GM12878 (cell line): ENCODE measurements at regions not wholly inside any gene's neighbourhood (a gene's known extent, or its start where the extent isn't known, plus 50 kb on each side); places are given as distances from the start of the nearest gene placed in this dataset.

Experiments
- ATAC-seq: fragments of 200-7000 bp; cut with Tn5 transposase; 3 replicates; pipeline ENCODE4 v1.9.1; 2020; ENCODE audit warnings: mild to moderate bottlenecking, moderate library complexity
- BruUV-seq: library from RNA; stranded (reverse); fragments of 400-500 nt; replicated peaks from 2 replicates; lab custom pipeline; 2021; lab: Mats Ljungman, UMichigan
- CTCF ChIA-PET: fragments of 300-600 bp; sonication (Branson Sonifier 250); formaldehyde crosslinking; extraction: SDS; loops from one replicate; lab custom pipeline; 2021; ENCODE audit warnings: inconsistent platforms; lab: Yijun Ruan, JAX
- POLR2A ChIA-PET: fragments of 350-600 bp; formaldehyde crosslinking; extraction: SDS; loops from one replicate; lab custom pipeline; 2021; ENCODE audit warnings: inconsistent platforms; lab: Charles Lee
- RAD21 ChIA-PET: fragments of 300-600 bp; sonication (Branson Sonifier 250); formaldehyde crosslinking; loops from one replicate; lab custom pipeline; 2023; ENCODE audit warnings: antibody characterized with exemption; ENCODE audit not compliant: unreplicated experiment; lab: Charles Lee
- SMC1A ChIA-PET: fragments of 300-600 bp; sonication (Branson Sonifier 250); formaldehyde crosslinking; loops from one replicate; lab custom pipeline; 2023; ENCODE audit not compliant: unreplicated experiment, uncharacterized antibody; lab: Charles Lee
- DNase-seq: peaks from one replicate; pipeline ENCODE4 v3.0.0-alpha.2; 2011; ENCODE audit warnings: low read depth, low spot score
- FAIRE-seq: peaks from 3 replicates; lab custom pipeline; 2011; peaks lifted over from hg19 to GRCh38; lab: Jason Lieb, UNC
- H2AFZ ChIP-seq: 2 replicates; pipeline ENCODE4 v1.6.0; 2011; ENCODE audit warnings: low read depth, low read length, control low read depth; ENCODE audit not compliant: control insufficient read depth
- H3K27ac ChIP-seq: 2 replicates; pipeline ENCODE4 v1.5.1; 2011; ENCODE audit warnings: control low read depth; ENCODE audit not compliant: control insufficient read depth, insufficient read depth
- H3K27me3 ChIP-seq, 2 experiments: replicated peaks in 1 of 2; 2 replicates each; pipeline versions ENCODE4 v1.6.0 to v1.6.1; 2011; ENCODE audit warnings: low read length in 1 of 2; ENCODE audit not compliant: control insufficient read depth in 2 of 2, insufficient read depth in 2 of 2
- H3K36me3 ChIP-seq, 2 experiments: 2 replicates each; pipeline ENCODE4 v1.5.1; 2011; ENCODE audit warnings: low read length in 1 of 2; ENCODE audit not compliant: control insufficient read depth in 2 of 2, insufficient read depth in 2 of 2
- H3K4me1 ChIP-seq: 2 replicates; pipeline ENCODE4 v1.6.1; 2011; ENCODE audit warnings: mild to moderate bottlenecking, low read length, moderate library complexity, mixed read lengths; ENCODE audit not compliant: control insufficient read depth, insufficient read depth
- H3K4me2 ChIP-seq: 2 replicates; pipeline ENCODE4 v1.6.0; 2011; ENCODE audit warnings: control low read depth; ENCODE audit not compliant: control insufficient read depth, insufficient read depth
- H3K4me3 ChIP-seq: fragments of 200-600 bp; sonication (generic); 2 replicates; pipeline ENCODE4 v1.5.1; 2016
- H3K79me2 ChIP-seq: 2 replicates; pipeline ENCODE4 v1.6.0; 2011; ENCODE audit warnings: low read length; ENCODE audit not compliant: control insufficient read depth, insufficient read depth
- H3K9ac ChIP-seq: 2 replicates; pipeline ENCODE4 v1.8.0; 2011; ENCODE audit warnings: low read length, control low read depth, mixed read lengths; ENCODE audit not compliant: control insufficient read depth, insufficient read depth
- H3K9me3 ChIP-seq: replicated peaks from 3 replicates; pipeline ENCODE4 v1.5.1; 2011; ENCODE audit warnings: mild to moderate bottlenecking, low read length; ENCODE audit not compliant: control insufficient read depth, insufficient read depth
- H4K20me1 ChIP-seq: 2 replicates; pipeline ENCODE4 v1.6.0; 2011; ENCODE audit not compliant: control insufficient read depth, insufficient read depth
- ATF2 ChIP-seq: IDR thresholded peaks from 2 replicates; pipeline ENCODE4 v1.6.1; 2012; ENCODE audit warnings: low read length, inconsistent platforms
- ATF7 ChIP-seq: fragments of 450-650 bp; IDR thresholded peaks from 2 replicates; pipeline ENCODE4 v1.6.1; 2016; ENCODE audit warnings: low read depth, mild to moderate bottlenecking
- BRCA1 ChIP-seq: IDR thresholded peaks from 2 replicates; pipeline ENCODE4 v1.6.1; 2011; ENCODE audit warnings: low read depth, low read length, improper control_type of control experiment
- CEBPB ChIP-seq, 2 experiments: fragments of 150-350 bp in 1 of 2; IDR thresholded peaks; 2 replicates each; pipeline ENCODE4 v1.6.1; 2012 to 2014; ENCODE audit warnings: low read depth in 2 of 2, low read length in 2 of 2, borderline replicate concordance in 1 of 2, inconsistent platforms in 1 of 2
- E2F8 ChIP-seq: fragments of 450-650 bp; IDR thresholded peaks from 2 replicates; pipeline ENCODE4 v1.6.1; 2018; ENCODE audit warnings: mild to moderate bottlenecking, low read depth, moderate library complexity; ENCODE audit not compliant: partially characterized antibody
- ESRRA ChIP-seq: IDR thresholded peaks from 2 replicates; pipeline ENCODE4 v1.6.1; 2012; ENCODE audit warnings: mild to moderate bottlenecking, low read length, improper control_type of control experiment
- JUND ChIP-seq: IDR thresholded peaks from 2 replicates; pipeline ENCODE4 v1.6.1; 2012; ENCODE audit warnings: low read depth, mild to moderate bottlenecking, low read length, improper control_type of control experiment, moderate library complexity
- KLF5 ChIP-seq: fragments of 450-650 bp; IDR thresholded peaks from 2 replicates; pipeline ENCODE4 v1.6.1; 2014; ENCODE audit warnings: mild to moderate bottlenecking; ENCODE audit not compliant: partially characterized antibody
- MXI1 ChIP-seq: fragments of 150-350 bp; IDR thresholded peaks from 2 replicates; pipeline ENCODE4 v1.6.1; 2011; ENCODE audit warnings: low read depth, mild to moderate bottlenecking, inconsistent platforms, low read length, improper control_type of control experiment
- NR2C2 ChIP-seq: IDR thresholded peaks from 2 replicates; pipeline ENCODE4 v1.6.1; 2011; ENCODE audit warnings: borderline replicate concordance, low read depth; ENCODE audit not compliant: control insufficient read depth, insufficient read length
- SREBF2 ChIP-seq: IDR thresholded peaks from 2 replicates; pipeline ENCODE4 v1.6.1; 2012; ENCODE audit warnings: mild to moderate bottlenecking, low read length
- ZNF24 ChIP-seq: fragments of 450-650 bp; IDR thresholded peaks from 2 replicates; pipeline ENCODE4 v1.6.1; 2017; ENCODE audit warnings: antibody characterized with exemption, mild to moderate bottlenecking
- WGBS: methylation state at CpG from one replicate; pipeline ENCODE4 v1.1.6; 2016; ENCODE audit warnings: low lambda C conversion rate; ENCODE audit not compliant: insufficient replicate concordance, insufficient coverage; ENCODE audit errors: missing lambda C conversion rate; 5-methylcytosine and 5-hydroxymethylcytosine counted together
- in situ Hi-C: fragments of 300-500 bp; cut with MboI; formaldehyde crosslinking; loops from 9 replicates; pipeline ENCODE4 v1.14.3; 2018; ENCODE audit warnings: mixed read lengths
- intact Hi-C: fragments of 100-400 bp; cut with micrococcal nuclease; formaldehyde crosslinking; loops from one replicate; pipeline ENCODE4 v1.14.2; 2022; ENCODE audit not compliant: unreplicated experiment

GRCh38 chr4:155270671-155271070 lies 62.2 kb downstream of the NPY2R start (continued):
- no peak for TF ChIP-seq ATF7
- TF ChIP-seq SREBF2: no peak

- BruUV-seq: no TSS peak
- POLR2A ChIA-PET: no interaction called here
- no peaks in the 10 kb centered on the region for H3K27me3 ChIP-seq
- intact Hi-C loops: no loop called here
- TF ChIP-seq E2F8: no peak
- TF ChIP-seq NR2C2: no peak
- TF ChIP-seq ZNF24: no peak
- no peak for TF ChIP-seq KLF5
- TF ChIP-seq JUND: no peak
- TF ChIP-seq CEBPB (IDR thresholded peaks at IDR 0.05; ENCODE audit: borderline replicate concordance in 1 of 2, low read depth in 2 of 2, low read length in 2 of 2): no peak
- no peak for TF ChIP-seq BRCA1
- no peak for TF ChIP-seq ATF7
- TF ChIP-seq ESRRA: no peak
- no peak for TF ChIP-seq ATF2
- TF ChIP-seq MXI1: no peak
- TF ChIP-seq, all 136 proteins: peak for 0
- WGBS: 0% methylated on average over 1 of the region's 1 CpG
- H3K4me3 ChIP-seq: no peak overlapping the region
- H3K36me3 ChIP-seq: no peaks in the 10 kb centered on the region
- DNase-seq (no peak), FAIRE-seq (no peak), ATAC-seq (no peak)
- in situ Hi-C loops: no loop called here
- ChIA-PET CTCF (interaction anchor here (0.7 kb wide), 1 partner anchor 549 kb away, joined by 3 read pairs; no protein-coding TSS in a partner anchor), RAD21 (no interaction called here), SMC1A (no interaction called here)
- H4K20me1 ChIP-seq: no peaks in the 10 kb centered on the region
- no peaks in the 10 kb centered on the region for H3K4me1 ChIP-seq
- H3K9ac ChIP-seq: no peak overlapping the region
- no peaks in the 10 kb centered on the region; the same call in 2 of the 3 replicates for H3K9me3 ChIP-seq
- no peak overlapping the region for H3K27ac ChIP-seq
- H2AFZ ChIP-seq: no peak overlapping the region
- no peaks in the 10 kb centered on the region for H3K79me2 ChIP-seq
- H3K4me2 ChIP-seq: no peak overlapping the region
These were observed 63.1 kb downstream of the NPY2R start for GRCh38 chr4:155271557-155271956.
